ENCODE measurements at regions not wholly inside any gene's neighbourhood (a gene's known extent, or its start where the extent isn't known, plus 50 kb on each side); places are given as distances from the start of the nearest gene placed in this dataset.

DNA sequence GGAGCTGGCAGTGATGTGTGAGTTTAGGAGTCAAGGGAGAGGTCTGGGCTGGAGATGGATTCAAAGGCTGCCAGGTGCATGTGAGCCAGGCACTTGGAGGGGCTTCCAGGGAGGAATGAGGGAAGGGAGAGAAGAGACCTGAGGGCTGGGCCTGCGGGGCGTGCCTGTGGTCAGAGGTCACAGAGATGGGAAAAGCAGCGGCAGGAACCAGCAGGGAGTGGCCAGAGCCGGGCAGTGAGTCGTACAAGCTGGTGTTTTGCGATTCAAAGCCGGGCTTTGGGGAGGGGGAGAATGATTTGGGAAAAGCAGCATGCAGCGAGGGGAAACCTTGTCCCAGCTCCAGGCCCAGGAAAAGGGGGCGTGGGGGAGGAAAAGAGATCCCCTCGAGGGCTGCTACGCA, 96.9 kb upstream of the RTL6 start:
- TF ChIP-seq, protein P1, sequence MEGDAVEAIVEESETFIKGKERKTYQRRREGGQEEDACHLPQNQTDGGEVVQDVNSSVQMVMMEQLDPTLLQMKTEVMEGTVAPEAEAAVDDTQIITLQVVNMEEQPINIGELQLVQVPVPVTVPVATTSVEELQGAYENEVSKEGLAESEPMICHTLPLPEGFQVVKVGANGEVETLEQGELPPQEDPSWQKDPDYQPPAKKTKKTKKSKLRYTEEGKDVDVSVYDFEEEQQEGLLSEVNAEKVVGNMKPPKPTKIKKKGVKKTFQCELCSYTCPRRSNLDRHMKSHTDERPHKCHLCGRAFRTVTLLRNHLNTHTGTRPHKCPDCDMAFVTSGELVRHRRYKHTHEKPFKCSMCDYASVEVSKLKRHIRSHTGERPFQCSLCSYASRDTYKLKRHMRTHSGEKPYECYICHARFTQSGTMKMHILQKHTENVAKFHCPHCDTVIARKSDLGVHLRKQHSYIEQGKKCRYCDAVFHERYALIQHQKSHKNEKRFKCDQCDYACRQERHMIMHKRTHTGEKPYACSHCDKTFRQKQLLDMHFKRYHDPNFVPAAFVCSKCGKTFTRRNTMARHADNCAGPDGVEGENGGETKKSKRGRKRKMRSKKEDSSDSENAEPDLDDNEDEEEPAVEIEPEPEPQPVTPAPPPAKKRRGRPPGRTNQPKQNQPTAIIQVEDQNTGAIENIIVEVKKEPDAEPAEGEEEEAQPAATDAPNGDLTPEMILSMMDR (IDR thresholded peaks at IDR 0.05): no peak
- no peak for TF ChIP-seq POLR2A (IDR thresholded peaks at IDR 0.05)

Measured in suprapubic skin (tissue), 3 donors.